HG03064 (cell line): ENCODE measurements at regions not wholly inside any gene's neighbourhood (a gene's known extent, or its start where the extent isn't known, plus 50 kb on each side); places are given as distances from the start of the nearest gene placed in this dataset.
"Not testable (repeated sequence)": the region's sequence is repeated elsewhere in the genome, so short reads cannot be mapped to it uniquely, and the experiment has no call there.

Experiments
- ATAC-seq: cut with Tn5 transposase; IDR thresholded peaks from one replicate; pipeline ENCODE4 v1.9.1; 2021; ENCODE audit warnings: low read depth; ENCODE audit not compliant: unreplicated experiment

- peak; percentile 40 for ATAC-seq
Observed at GRCh38 chr17:72463287-72464102, 342.7 kb downstream of the SOX9 start.

- not testable (repeated sequence) for ATAC-seq
Observed at GRCh38 chr17:72464221-72464620, 343.4 kb downstream of the SOX9 start.

DNA sequence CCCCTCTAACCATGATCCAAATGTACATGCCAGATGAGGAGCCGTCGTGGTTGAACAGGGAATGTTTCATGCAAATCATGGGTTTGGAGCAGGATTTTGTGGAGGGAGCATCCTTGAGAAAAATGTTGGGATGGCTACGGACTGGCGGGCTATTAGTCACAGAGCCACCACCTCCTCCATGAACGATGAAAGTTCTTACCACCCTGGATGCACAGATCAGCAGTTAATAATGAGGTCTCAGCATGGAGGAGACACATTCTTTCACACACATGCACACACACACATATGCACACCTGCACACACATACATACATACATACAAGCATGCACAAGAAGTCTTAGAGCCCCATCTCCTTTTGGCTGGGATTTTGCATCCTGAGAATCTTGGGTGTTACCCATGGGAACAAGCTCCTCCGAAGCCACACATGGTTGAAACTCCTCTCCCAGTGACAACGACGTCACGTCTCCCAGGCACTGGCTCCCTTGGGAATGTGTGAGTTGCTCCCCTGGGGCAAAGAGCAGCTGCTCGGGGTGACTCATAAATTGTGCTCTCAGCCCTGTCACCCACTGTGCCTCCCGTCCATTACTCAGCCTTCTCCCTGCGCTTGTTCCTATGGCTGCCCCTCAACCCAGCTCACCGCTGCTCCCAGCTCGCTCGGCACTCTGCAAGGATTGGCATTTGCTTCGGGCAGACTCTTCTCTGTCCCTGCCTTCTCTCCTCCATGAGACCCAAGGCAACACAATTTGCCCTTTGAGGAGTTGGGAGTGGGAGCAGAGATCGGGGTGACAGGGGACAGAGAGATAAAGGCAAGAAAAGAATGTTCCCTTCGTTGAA, 344.6 kb downstream of the SOX9 start:
- no peak for ATAC-seq

GRCh38 chr17:72466199-72466598, 345.4 kb downstream of the SOX9 start:
- peak; percentile 65 for ATAC-seq

- no peak for ATAC-seq
Observed at GRCh38 chr17:72466606-72467005, 345.8 kb downstream of the SOX9 start.

GRCh38 chr17:72467841-72468653, 347.2 kb downstream of the SOX9 start:
- no peak for ATAC-seq

DNA sequence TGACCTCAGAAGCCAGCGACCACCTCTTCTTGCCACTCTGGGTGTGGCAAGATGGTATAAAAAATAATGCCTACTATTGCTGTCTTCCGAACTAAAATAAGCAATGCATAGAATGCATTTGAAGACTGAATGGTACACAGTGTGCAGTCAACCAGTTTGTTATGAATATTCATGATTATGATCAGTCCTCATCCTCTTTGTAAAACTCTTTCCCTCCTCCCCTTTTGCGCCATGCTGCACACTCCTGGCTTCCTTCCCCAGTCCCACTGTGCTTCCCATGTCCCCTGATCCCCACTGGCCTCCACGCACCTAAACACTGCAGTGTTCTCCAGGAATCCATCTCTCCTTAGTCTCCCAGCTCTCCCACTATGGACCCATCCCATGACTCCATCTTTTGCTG, 348.0 kb downstream of the SOX9 start:
- no peak for ATAC-seq

DNA sequence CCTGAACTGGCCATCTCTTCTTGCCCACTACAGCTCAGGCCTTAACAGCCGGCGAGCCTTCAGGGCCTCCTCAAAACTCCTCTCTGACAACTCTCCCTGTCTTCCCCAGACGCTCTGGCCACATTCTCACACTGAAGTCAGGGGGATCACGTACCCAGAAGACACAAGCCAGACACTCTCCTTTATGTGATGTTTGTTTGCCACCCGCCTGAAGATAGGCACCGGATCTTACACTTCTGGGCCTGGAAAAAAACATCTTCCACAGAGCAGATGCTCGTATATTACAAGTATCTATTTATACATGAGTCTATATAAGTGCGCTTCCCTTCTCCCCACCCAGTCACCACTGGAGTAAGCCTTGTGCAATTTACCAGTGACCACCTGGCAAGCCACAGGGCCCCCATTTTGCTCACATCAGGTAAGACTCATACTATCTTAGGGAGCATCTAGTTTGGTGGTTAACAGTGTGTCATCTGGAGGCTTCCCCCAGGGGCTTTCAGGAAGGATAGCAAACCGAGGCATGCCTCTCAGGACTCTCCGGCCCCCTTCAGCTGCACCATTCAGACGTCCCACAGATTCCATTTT, 349.4 kb downstream of the SOX9 start:
- ATAC-seq = no peak

DNA sequence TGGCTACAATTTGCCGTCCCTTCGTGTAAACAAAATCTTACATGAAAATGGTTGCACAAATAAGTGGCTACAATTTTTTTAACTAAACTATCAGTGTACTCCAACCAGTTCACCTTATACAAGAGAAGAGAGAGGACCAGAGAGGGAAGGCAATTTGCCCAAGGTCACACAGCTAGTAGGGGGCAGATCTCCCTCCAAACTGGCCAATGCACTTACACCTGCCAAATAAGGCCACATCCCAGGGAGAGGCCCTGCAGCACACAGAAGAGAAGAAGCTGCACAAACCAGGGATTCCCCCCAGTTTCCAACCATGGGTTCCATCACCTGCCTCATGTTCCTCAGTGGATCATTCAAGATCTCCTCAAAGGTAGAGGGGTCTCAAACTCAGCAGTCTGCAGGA, 349.9 kb downstream of the SOX9 start:
- ATAC-seq = no peak

- ATAC-seq = no peak
Observed at GRCh38 chr17:72471296-72471695, 350.5 kb downstream of the SOX9 start.

- ATAC-seq = no peak
Observed at GRCh38 chr17:72472106-72472505, 351.3 kb downstream of the SOX9 start.

GRCh38 chr17:72472853-72473390, 352.1 kb downstream of the SOX9 start:
- ATAC-seq = not testable (repeated sequence)

DNA sequence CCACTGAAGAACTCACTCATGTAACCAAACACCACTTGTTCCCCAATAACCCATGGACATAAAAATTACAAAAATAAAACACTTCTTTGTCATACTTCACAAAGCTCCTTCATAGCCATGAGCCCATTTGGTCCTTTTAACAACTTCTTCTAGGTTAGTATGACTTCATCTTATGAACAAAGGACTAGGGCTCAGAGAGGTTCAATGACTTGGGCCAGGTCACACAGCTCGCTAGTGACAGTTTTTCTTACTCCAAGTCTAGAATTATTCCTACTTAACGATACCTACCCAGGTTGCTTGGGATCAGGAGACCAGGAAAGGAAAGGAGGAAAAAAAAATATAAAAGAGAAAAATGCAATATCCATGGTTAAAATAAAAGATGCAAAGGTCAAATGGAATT, 353.4 kb downstream of the SOX9 start:
- ATAC-seq = no peak

DNA sequence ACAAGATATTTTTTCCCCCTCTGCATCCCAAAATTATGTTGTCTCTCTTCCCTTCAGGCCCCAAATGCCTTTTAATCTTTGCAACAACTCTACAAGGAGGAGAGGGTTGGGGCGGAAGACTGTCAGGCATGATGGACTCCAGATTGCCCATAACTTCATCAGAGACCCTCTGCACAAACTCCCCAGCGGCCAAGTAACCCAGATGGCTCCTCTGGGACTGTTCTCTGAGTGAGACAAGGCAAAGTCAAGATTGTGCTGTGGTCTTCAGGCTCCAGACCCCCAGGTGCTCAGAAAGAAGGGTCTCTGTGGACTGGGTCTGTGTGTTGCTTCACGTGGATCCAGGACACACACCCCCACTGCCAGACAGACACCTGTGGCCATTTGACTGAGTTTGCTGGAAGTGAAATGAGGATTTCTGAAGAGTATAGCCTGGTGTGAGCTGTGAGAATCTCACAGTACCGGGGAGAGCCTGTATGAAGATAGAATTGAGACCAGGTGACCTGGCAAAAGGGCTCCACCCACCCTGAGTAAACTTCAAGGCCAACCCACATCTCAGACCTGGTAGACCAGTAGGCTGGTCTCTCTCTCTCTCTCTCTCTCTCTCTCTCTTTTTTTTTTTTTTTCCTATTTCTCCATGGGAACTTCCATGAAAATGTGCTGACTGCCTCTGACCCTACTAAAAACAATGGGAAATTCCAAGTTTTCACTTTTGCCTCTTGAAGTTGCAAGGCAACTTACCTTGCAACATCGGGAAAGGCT, 354.1 kb downstream of the SOX9 start:
- no peak for ATAC-seq

DNA sequence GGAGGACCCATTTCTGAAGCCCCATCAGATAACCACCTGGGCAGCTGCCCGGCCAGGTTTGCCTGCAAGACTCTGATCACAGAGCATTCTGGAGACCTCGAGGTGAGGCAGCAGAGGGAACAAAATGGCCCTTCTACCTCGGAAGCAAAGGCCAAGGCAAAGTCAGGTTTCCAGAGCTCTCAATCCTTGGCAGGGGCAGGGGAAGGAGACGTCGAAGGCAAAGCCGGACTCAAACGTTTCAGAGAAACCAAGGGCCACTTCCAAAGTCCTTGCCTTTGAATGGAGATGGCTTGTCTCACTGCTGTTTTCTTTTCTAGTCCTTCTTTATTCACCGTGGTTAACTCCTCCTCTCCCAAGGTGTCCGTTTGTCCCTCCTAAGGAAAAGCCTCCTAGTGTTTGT, 355.3 kb downstream of the SOX9 start:
- ATAC-seq = no peak

DNA sequence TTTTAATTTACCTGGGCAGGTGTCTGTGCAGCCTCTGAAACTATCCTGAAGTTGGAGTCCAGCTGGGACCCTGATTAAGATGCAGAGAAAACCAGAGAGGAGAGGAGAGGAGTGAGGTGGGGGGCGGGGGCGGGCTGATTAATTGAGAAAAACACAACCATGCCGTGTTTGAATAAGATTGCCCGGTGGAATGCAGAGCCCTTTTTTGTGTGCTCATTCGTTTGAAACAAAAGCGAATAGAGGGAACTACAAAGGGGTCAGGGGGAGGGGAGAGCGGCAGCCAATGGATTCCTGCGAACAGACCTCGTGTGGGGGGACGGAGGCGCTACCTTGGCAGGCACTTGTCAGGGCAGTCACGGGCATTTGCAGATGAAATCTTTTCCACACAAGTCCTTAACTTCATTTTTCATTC, 355.8 kb downstream of the SOX9 start:
- ATAC-seq = no peak

- no peak for ATAC-seq
Observed at GRCh38 chr17:72477491-72477890, 356.7 kb downstream of the SOX9 start.

GRCh38 chr17:72479113-72479512, 358.3 kb downstream of the SOX9 start:
- ATAC-seq = no peak

DNA sequence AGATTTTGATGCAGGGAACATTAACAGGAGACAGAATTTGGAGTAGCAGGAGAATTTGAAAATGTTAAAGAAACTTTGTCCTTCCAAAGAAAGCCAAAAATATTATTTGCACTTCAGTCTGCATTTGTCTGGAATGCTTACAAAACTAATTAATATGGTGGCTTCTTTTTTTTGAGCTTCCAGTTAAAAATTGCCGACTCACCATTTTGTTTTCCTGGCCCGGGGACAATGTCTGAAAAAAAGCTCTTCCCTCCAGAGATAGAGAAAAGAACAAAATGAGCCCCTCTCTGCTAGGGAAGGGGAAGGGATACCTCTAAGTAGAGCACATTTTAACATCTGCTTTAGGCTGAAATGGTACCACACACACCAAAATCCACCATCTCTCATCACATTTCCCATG, 360.8 kb downstream of the SOX9 start:
- no peak for ATAC-seq

DNA sequence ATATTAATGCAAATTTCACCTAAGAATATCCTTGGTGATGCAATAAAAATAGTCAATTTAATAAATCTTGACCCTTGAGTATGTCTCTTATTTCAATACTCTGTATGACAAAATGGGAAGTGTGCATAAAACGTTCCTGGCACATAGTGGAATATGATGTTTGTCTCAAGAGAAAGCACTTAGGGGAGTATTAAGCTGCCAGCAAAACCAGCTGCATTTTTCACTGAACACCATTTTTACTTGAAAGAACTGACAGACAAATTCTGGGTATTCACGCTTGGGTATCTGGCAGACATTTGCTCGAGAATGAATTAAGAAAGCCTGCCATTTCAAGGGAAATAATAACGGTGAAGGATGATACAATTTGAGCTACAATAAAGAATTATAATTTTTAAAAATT, 364.8 kb downstream of the SOX9 start:
- ATAC-seq = no peak
